NCI-H1436 treated with DMSO at 0.1 percent for 48 hours (cell line): ENCODE measurements at regions not wholly inside any gene's neighbourhood (a gene's known extent, or its start where the extent isn't known, plus 50 kb on each side); places are given as distances from the start of the nearest gene placed in this dataset.
"Not testable (repeated sequence)": the region's sequence is repeated elsewhere in the genome, so short reads cannot be mapped to it uniquely, and the experiment has no call there.

ENCODE experiments used
- DNase-seq: peaks from one replicate; lab custom pipeline; 2025; lab: John Stamatoyannopoulos, UW

GRCh38 chr6:114928731-114929130 lies 585.9 kb upstream of the HS3ST5 start:
- DNase-seq = not testable (repeated sequence)

- DNase-seq = no peak
Measured at GRCh38 chr6:114906096-114906495, 563.3 kb upstream of the HS3ST5 start.

GRCh38 chr6:114897536-114897935 lies 554.7 kb upstream of the HS3ST5 start:
- DNase-seq = no peak

GRCh38 chr6:114892211-114892610 lies 549.4 kb upstream of the HS3ST5 start:
- DNase-seq = no peak

- peak; percentile 19 for DNase-seq
Measured at GRCh38 chr6:114888241-114888640, 545.4 kb upstream of the HS3ST5 start.

GRCh38 chr6:114886670-114887436 lies 544.0 kb upstream of the HS3ST5 start:
- no peak for DNase-seq

- DNase-seq = no peak
Measured at GRCh38 chr6:114879693-114880092, 536.9 kb upstream of the HS3ST5 start.

- no peak for DNase-seq
Measured at GRCh38 chr6:114878091-114878490, 535.3 kb upstream of the HS3ST5 start.

GRCh38 chr6:114874410-114874809 lies 531.6 kb upstream of the HS3ST5 start:
- no peak for DNase-seq

GRCh38 chr6:114865506-114865905 lies 522.7 kb upstream of the HS3ST5 start:
- DNase-seq = not testable (repeated sequence)

GRCh38 chr6:114863610-114864009 lies 520.8 kb upstream of the HS3ST5 start:
- DNase-seq = no peak

- DNase-seq = no peak
Measured at GRCh38 chr6:114862819-114863218, 520.0 kb upstream of the HS3ST5 start.

GRCh38 chr6:114862064-114862463 lies 519.2 kb upstream of the HS3ST5 start:
- DNase-seq = no peak

GRCh38 chr6:114844359-114844758 lies 501.5 kb upstream of the HS3ST5 start:
- no peak for DNase-seq

GRCh38 chr6:114839019-114839418 lies 496.2 kb upstream of the HS3ST5 start:
- no peak for DNase-seq

- no peak for DNase-seq
Measured at GRCh38 chr6:114833211-114833610, 490.4 kb upstream of the HS3ST5 start.

GRCh38 chr6:114830515-114830914 lies 487.7 kb upstream of the HS3ST5 start:
- no peak for DNase-seq

- DNase-seq = no peak
Measured at GRCh38 chr6:114827135-114827534, 484.3 kb upstream of the HS3ST5 start.

GRCh38 chr6:114824409-114824808 lies 481.6 kb upstream of the HS3ST5 start:
- DNase-seq = no peak

- DNase-seq = no peak
Measured at GRCh38 chr6:114816678-114817077, 473.9 kb upstream of the HS3ST5 start.

GRCh38 chr6:114810468-114810867 lies 467.6 kb upstream of the HS3ST5 start:
- DNase-seq = no peak

- not testable (repeated sequence) for DNase-seq
Measured at GRCh38 chr6:114805426-114805825, 462.6 kb upstream of the HS3ST5 start.

- DNase-seq = no peak
Measured at GRCh38 chr6:114796576-114796975, 453.8 kb upstream of the HS3ST5 start.

- no peak for DNase-seq
Measured at GRCh38 chr6:114793428-114793827, 450.6 kb upstream of the HS3ST5 start.
